ENCODE measurements at regions not wholly inside any gene's neighbourhood (a gene's known extent, or its start where the extent isn't known, plus 50 kb on each side); places are given as distances from the start of the nearest gene placed in this dataset.
A peak's percentile ranks its signal among the peaks of the same experiment; 100 is the strongest.
"Not testable (repeated sequence)": the region's sequence is repeated elsewhere in the genome, so short reads cannot be mapped to it uniquely, and the experiment has no call there.

DNA sequence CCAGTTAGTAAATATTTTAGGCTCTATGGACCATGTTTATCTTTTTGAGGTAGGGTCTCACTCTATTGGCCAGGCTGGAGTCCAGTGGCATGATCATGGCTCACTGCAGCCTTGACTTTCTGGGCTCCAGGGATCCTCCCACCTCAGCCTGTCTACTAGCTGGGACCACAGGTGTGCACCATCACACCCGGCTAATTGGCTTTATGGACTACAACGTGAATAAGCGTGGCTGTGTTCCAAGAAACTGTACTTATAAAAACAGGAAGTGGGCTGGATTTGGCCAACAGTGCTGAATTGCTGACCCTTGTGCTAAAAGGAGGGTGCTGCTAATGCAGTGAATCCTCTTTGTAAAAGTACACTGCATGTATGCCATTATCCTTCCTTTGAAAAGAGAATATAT lies 111.7 kb upstream of the CDK13 start:
- intact Hi-C loops (cut with DNase I), result no loop called here
- Histone ChIP-seq H3K27me3 (no peaks in the 10 kb centered on the region), H3K27ac (no peak overlapping the region), H3K4me1 (peaks cover 8% of the 10 kb centered on the region), H3K36me3 (no peaks in the 10 kb centered on the region), H3K9me3 (no peaks in the 10 kb centered on the region), H3K4me3 (no peak overlapping the region)
- no peak for DNase-seq (ENCODE audit: extremely low spot score in 2 of 2)
- TF ChIP-seq CTCF (IDR thresholded peaks at IDR 0.05) (no peak), POLR2A (IDR thresholded peaks at IDR 0.05) (no peak), POLR2AphosphoS5 (IDR thresholded peaks at IDR 0.05; ENCODE audit: insufficient read depth in 1 of 2, low read depth in 1 of 2) (no peak)

DNA sequence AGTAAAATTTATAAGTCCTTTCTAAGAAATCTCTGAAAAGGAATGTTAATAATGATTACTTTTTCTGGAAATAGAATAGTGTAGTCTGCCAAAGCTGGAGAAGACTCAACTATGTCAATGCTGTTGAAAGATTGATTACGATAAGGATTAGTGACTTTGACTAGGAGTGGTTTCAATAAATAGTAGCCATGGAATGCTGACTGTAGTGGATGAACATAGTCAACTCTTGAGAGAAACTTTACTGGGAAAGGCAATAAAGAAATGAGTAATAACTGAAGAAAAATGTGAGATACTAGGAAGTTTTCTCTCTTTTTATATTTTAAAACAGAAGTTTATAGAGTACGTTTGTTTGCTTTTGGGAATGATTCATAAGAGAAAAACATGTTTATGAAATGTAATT lies 105.0 kb upstream of the CDK13 start:
- H3K4me3 ChIP-seq, result no peak overlapping the region
- H3K36me3 ChIP-seq, result no peaks in the 10 kb centered on the region
- no peak overlapping the region for H3K27ac ChIP-seq
- H3K4me1 ChIP-seq, result no peaks in the 10 kb centered on the region
- H3K27me3 ChIP-seq, result no peaks in the 10 kb centered on the region
- DNase-seq (ENCODE audit: extremely low spot score in 2 of 2), result no peak
- no peaks in the 10 kb centered on the region for H3K9me3 ChIP-seq
- intact Hi-C loops (cut with DNase I), result no loop called here
- TF ChIP-seq CTCF (IDR thresholded peaks at IDR 0.05) (no peak), POLR2AphosphoS5 (IDR thresholded peaks at IDR 0.05; ENCODE audit: insufficient read depth in 1 of 2, low read depth in 1 of 2) (no peak), POLR2A (IDR thresholded peaks at IDR 0.05) (no peak)

DNA sequence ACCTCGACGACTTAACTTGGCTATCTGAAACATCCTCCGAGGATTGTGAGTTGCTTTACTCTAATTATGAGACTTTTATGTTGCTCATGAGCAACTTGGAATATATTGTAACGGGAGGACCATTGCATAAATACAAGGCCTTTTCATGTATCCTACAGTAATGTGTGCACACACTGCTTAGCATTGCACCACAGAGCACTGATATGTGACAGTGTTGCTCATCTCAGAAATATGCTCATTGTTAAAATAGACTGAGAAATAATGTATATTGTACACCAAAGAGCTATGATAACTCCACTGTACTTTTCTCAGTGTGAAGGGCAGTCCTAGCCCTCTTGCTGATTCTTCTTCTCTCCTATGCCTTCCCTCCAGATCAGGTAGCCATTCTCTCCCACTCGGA lies 102.8 kb upstream of the CDK13 start:
- DNase-seq (ENCODE audit: extremely low spot score in 2 of 2), result no peak
- Histone ChIP-seq H3K36me3 (no peaks in the 10 kb centered on the region), H3K27me3 (no peaks in the 10 kb centered on the region), H3K27ac (no peak overlapping the region), H3K9me3 (no peaks in the 10 kb centered on the region), H3K4me1 (no peaks in the 10 kb centered on the region), H3K4me3 (no peak overlapping the region)
- TF ChIP-seq POLR2AphosphoS5 (IDR thresholded peaks at IDR 0.05; ENCODE audit: insufficient read depth in 1 of 2, low read depth in 1 of 2) (no peak), CTCF (IDR thresholded peaks at IDR 0.05) (no peak), POLR2A (IDR thresholded peaks at IDR 0.05) (no peak)
- intact Hi-C loops (cut with DNase I), result no loop called here

GRCh38 chr7:39851466-39852045 lies 98.5 kb upstream of the CDK13 start:
- Histone ChIP-seq H3K27me3 (no peaks in the 10 kb centered on the region), H3K27ac (no peak overlapping the region), H3K9me3 (no peaks in the 10 kb centered on the region), H3K4me1 (no peaks in the 10 kb centered on the region), H3K4me3 (no peak overlapping the region), H3K36me3 (no peaks in the 10 kb centered on the region)
- no peak for DNase-seq (ENCODE audit: extremely low spot score in 2 of 2)
- intact Hi-C loops (cut with DNase I), result no loop called here
- TF ChIP-seq CTCF (IDR thresholded peaks at IDR 0.05), result no peak
- no peak for TF ChIP-seq POLR2A (IDR thresholded peaks at IDR 0.05)
- no peak for TF ChIP-seq POLR2AphosphoS5 (IDR thresholded peaks at IDR 0.05; ENCODE audit: insufficient read depth in 1 of 2, low read depth in 1 of 2)

- H3K36me3 ChIP-seq; H3K9me3 ChIP-seq; H3K4me1 ChIP-seq; intact Hi-C loops (cut with DNase I); DNase-seq (ENCODE audit: extremely low spot score in 2 of 2); H3K27me3 ChIP-seq; H3K27ac ChIP-seq: not testable (repeated sequence)
- H3K4me3 ChIP-seq, result peak overlapping the region; percentile 18 to 38
Measured at GRCh38 chr7:39854616-39855324, 95.3 kb upstream of the CDK13 start.

Data from vagina (tissue), 2 donors.